Middle frontal gyrus (tissue), 1 donor: ENCODE measurements at regions not wholly inside any gene's neighbourhood (a gene's known extent, or its start where the extent isn't known, plus 50 kb on each side); places are given as distances from the start of the nearest gene placed in this dataset.

Source experiments
- DNase-seq: peaks from one replicate; pipeline ENCODE4 v3.0.0-alpha.2; 2015; ENCODE audit warnings: low spot score; ENCODE audit errors: extremely low spot score

- no peak for DNase-seq
These were observed 335.4 kb downstream of the DHX15 start for GRCh38 chr4:24248674-24249630.

GRCh38 chr4:24245491-24245820 lies 338.9 kb downstream of the DHX15 start:
- DNase-seq, result no peak

GRCh38 chr4:24244663-24245490 lies 339.5 kb downstream of the DHX15 start:
- DNase-seq, result no peak

- no peak for DNase-seq
These were observed 340.7 kb downstream of the DHX15 start for GRCh38 chr4:24243641-24244040.

- no peak for DNase-seq
These were observed 342.8 kb downstream of the DHX15 start for GRCh38 chr4:24241511-24241910.

- no peak for DNase-seq
These were observed 343.7 kb downstream of the DHX15 start for GRCh38 chr4:24240655-24241054.

- DNase-seq, result no peak
These were observed 346.6 kb downstream of the DHX15 start for GRCh38 chr4:24237709-24238108.

GRCh38 chr4:24236532-24236931 lies 346.7 kb upstream of the PPARGC1A start:
- DNase-seq, result no peak

GRCh38 chr4:24236120-24236519 lies 346.3 kb upstream of the PPARGC1A start:
- DNase-seq, result no peak

GRCh38 chr4:24235618-24236017 lies 345.8 kb upstream of the PPARGC1A start:
- no peak for DNase-seq

- DNase-seq, result no peak
These were observed 344.5 kb upstream of the PPARGC1A start for GRCh38 chr4:24234288-24234848.

- DNase-seq, result no peak
These were observed 341.1 kb upstream of the PPARGC1A start for GRCh38 chr4:24230955-24231354.

- no peak for DNase-seq
These were observed 340.1 kb upstream of the PPARGC1A start for GRCh38 chr4:24229978-24230377.

- no peak for DNase-seq
These were observed 338.8 kb upstream of the PPARGC1A start for GRCh38 chr4:24228692-24229091.

- DNase-seq, result no peak
These were observed 336.8 kb upstream of the PPARGC1A start for GRCh38 chr4:24226667-24227066.

- DNase-seq, result no peak
These were observed 336.2 kb upstream of the PPARGC1A start for GRCh38 chr4:24226023-24226422.

GRCh38 chr4:24224446-24224845 lies 334.6 kb upstream of the PPARGC1A start:
- no peak for DNase-seq

GRCh38 chr4:24219209-24219608 lies 329.4 kb upstream of the PPARGC1A start:
- no peak for DNase-seq

GRCh38 chr4:24218566-24218965 lies 328.7 kb upstream of the PPARGC1A start:
- no peak for DNase-seq

GRCh38 chr4:24214796-24215195 lies 324.9 kb upstream of the PPARGC1A start:
- no peak for DNase-seq

GRCh38 chr4:24213961-24214360 lies 324.1 kb upstream of the PPARGC1A start:
- no peak for DNase-seq

GRCh38 chr4:24212642-24213041 lies 322.8 kb upstream of the PPARGC1A start:
- no peak for DNase-seq
